ENCODE measurements at regions not wholly inside any gene's neighbourhood (a gene's known extent, or its start where the extent isn't known, plus 50 kb on each side); places are given as distances from the start of the nearest gene placed in this dataset.
A peak's percentile ranks its signal among the peaks of the same experiment; 100 is the strongest.

GRCh38 chr3:74033806-74034205 is 409.1 kb upstream of the PDZRN3 start:
- no peak overlapping the region for H3K27ac Mint-ChIP-seq (ENCODE audit: unreplicated experiment)
- no peaks in the 10 kb centered on the region for H3K27me3 ChIP-seq (replicated peaks; ENCODE audit: control insufficient read depth, insufficient read depth, low read length)
- H3K4me3 ChIP-seq (ENCODE audit: low read depth, low read length) = no peak overlapping the region
- H3K9me3 ChIP-seq = no peaks in the 10 kb centered on the region
- H3K27me3 Mint-ChIP-seq (ENCODE audit: insufficient read depth, unreplicated experiment) = peaks cover 10% of the 10 kb centered on the region
- H3K4me3 Mint-ChIP-seq (ENCODE audit: unreplicated experiment) = no peak overlapping the region
- no peaks in the 10 kb centered on the region for H3K36me3 ChIP-seq (ENCODE audit: control insufficient read depth, insufficient read depth, low read length)
- no peak for TF ChIP-seq CTCF (IDR thresholded peaks at IDR 0.05; ENCODE audit: insufficient read depth in 1 of 2, low read depth in 1 of 2, low read length in 1 of 2, severe bottlenecking in 1 of 2, unreplicated experiment in 1 of 2)
- no peaks in the 10 kb centered on the region for H3K4me1 Mint-ChIP-seq (ENCODE audit: low read depth, unreplicated experiment)
- intact Hi-C loops (cut with micrococcal nuclease; ENCODE audit: unreplicated experiment) = no loop called here
- DNase-seq = no peak
- H3K9me3 Mint-ChIP-seq (ENCODE audit: unreplicated experiment) = no peaks in the 10 kb centered on the region
- H3K4me1 ChIP-seq = no peaks in the 10 kb centered on the region
- BruUV-seq (replicated peaks) = no TSS peak
- ChIA-PET POLR2A (no interaction called here), CTCF (no interaction called here)
- no peaks in the 10 kb centered on the region for H3K36me3 Mint-ChIP-seq (ENCODE audit: insufficient read depth, unreplicated experiment)

GRCh38 chr3:74033381-74033780 is 408.6 kb upstream of the PDZRN3 start:
- ChIA-PET CTCF (no interaction called here), POLR2A (no interaction called here)
- Histone ChIP-seq H3K4me1 (no peaks in the 10 kb centered on the region), H3K9me3 (no peaks in the 10 kb centered on the region), H3K27me3 (replicated peaks; ENCODE audit: control insufficient read depth, insufficient read depth, low read length) (no peaks in the 10 kb centered on the region), H3K36me3 (ENCODE audit: control insufficient read depth, insufficient read depth, low read length) (no peaks in the 10 kb centered on the region), H3K4me3 (ENCODE audit: low read depth, low read length) (no peak overlapping the region)
- TF ChIP-seq CTCF (IDR thresholded peaks at IDR 0.05; ENCODE audit: insufficient read depth in 1 of 2, low read depth in 1 of 2, low read length in 1 of 2, severe bottlenecking in 1 of 2, unreplicated experiment in 1 of 2) = no peak
- Mint-ChIP-seq H3K36me3 (ENCODE audit: insufficient read depth, unreplicated experiment) (no peaks in the 10 kb centered on the region), H3K27ac (ENCODE audit: unreplicated experiment) (no peak overlapping the region), H3K9me3 (ENCODE audit: unreplicated experiment) (no peaks in the 10 kb centered on the region), H3K27me3 (ENCODE audit: insufficient read depth, unreplicated experiment) (peaks cover 10% of the 10 kb centered on the region), H3K4me3 (ENCODE audit: unreplicated experiment) (no peak overlapping the region), H3K4me1 (ENCODE audit: low read depth, unreplicated experiment) (no peaks in the 10 kb centered on the region)
- intact Hi-C loops (cut with micrococcal nuclease; ENCODE audit: unreplicated experiment) = no loop called here
- no peak for DNase-seq
- BruUV-seq (replicated peaks) = no TSS peak

GRCh38 chr3:74027121-74027520 is 402.4 kb upstream of the PDZRN3 start:
- Histone ChIP-seq H3K36me3 (ENCODE audit: control insufficient read depth, insufficient read depth, low read length) (no peaks in the 10 kb centered on the region), H3K4me3 (ENCODE audit: low read depth, low read length) (no peak overlapping the region), H3K4me1 (no peaks in the 10 kb centered on the region), H3K27me3 (replicated peaks; ENCODE audit: control insufficient read depth, insufficient read depth, low read length) (no peaks in the 10 kb centered on the region), H3K9me3 (no peaks in the 10 kb centered on the region)
- H3K4me3 Mint-ChIP-seq (ENCODE audit: unreplicated experiment) = no peak overlapping the region
- no peaks in the 10 kb centered on the region for H3K9me3 Mint-ChIP-seq (ENCODE audit: unreplicated experiment)
- intact Hi-C loops (cut with micrococcal nuclease; ENCODE audit: unreplicated experiment) = no loop called here
- DNase-seq = peak in 1 of 2 experiments; percentile 29
- POLR2A ChIA-PET = no interaction called here
- H3K27ac Mint-ChIP-seq (ENCODE audit: unreplicated experiment) = no peak overlapping the region
- no peaks in the 10 kb centered on the region for H3K36me3 Mint-ChIP-seq (ENCODE audit: insufficient read depth, unreplicated experiment)
- BruUV-seq (replicated peaks) = no TSS peak
- no peaks in the 10 kb centered on the region for H3K4me1 Mint-ChIP-seq (ENCODE audit: low read depth, unreplicated experiment)
- CTCF ChIA-PET = no interaction called here
- TF ChIP-seq CTCF (IDR thresholded peaks at IDR 0.05; ENCODE audit: insufficient read depth in 1 of 2, low read depth in 1 of 2, low read length in 1 of 2, severe bottlenecking in 1 of 2, unreplicated experiment in 1 of 2) = no peak
- peaks cover 12% of the 10 kb centered on the region for H3K27me3 Mint-ChIP-seq (ENCODE audit: insufficient read depth, unreplicated experiment)

Data from Caco-2 (cell line).